ENCODE measurements at regions not wholly inside any gene's neighbourhood (a gene's known extent, or its start where the extent isn't known, plus 50 kb on each side); places are given as distances from the start of the nearest gene placed in this dataset.
A peak's percentile ranks its signal among the peaks of the same experiment; 100 is the strongest.

- peak; percentile 59 for DNase-seq (ENCODE audit: low read depth, low spot score)
Observed at GRCh38 chr10:81019029-81019890, 481.6 kb downstream of the SH2D4B start.

- DNase-seq (ENCODE audit: low read depth, low spot score), result no peak
Observed at GRCh38 chr10:81021428-81022129, 483.9 kb downstream of the SH2D4B start.

- DNase-seq (ENCODE audit: low read depth, low spot score), result peak; percentile 1
Observed at GRCh38 chr10:81026591-81026990, 488.9 kb downstream of the SH2D4B start.

GRCh38 chr10:81027223-81027622, 489.5 kb downstream of the SH2D4B start:
- no peak for DNase-seq (ENCODE audit: low read depth, low spot score)

GRCh38 chr10:81027706-81028105, 490.0 kb downstream of the SH2D4B start:
- no peak for DNase-seq (ENCODE audit: low read depth, low spot score)

GRCh38 chr10:81031774-81032173, 494.1 kb downstream of the SH2D4B start:
- no peak for DNase-seq (ENCODE audit: low read depth, low spot score)

- peak; percentile 1 for DNase-seq (ENCODE audit: low read depth, low spot score)
Observed at GRCh38 chr10:81034383-81034782, 496.7 kb downstream of the SH2D4B start.

- DNase-seq (ENCODE audit: low read depth, low spot score), result no peak
Observed at GRCh38 chr10:81036257-81036656, 498.6 kb downstream of the SH2D4B start.

- no peak for DNase-seq (ENCODE audit: low read depth, low spot score)
Observed at GRCh38 chr10:81040031-81040430, 502.3 kb downstream of the SH2D4B start.

- no peak for DNase-seq (ENCODE audit: low read depth, low spot score)
Observed at GRCh38 chr10:81040940-81041339, 503.2 kb downstream of the SH2D4B start.

- DNase-seq (ENCODE audit: low read depth, low spot score), result no peak
Observed at GRCh38 chr10:81042647-81043046, 504.9 kb downstream of the SH2D4B start.

GRCh38 chr10:81065474-81065873, 527.8 kb downstream of the SH2D4B start:
- DNase-seq (ENCODE audit: low read depth, low spot score), result no peak

- DNase-seq (ENCODE audit: low read depth, low spot score), result no peak
Observed at GRCh38 chr10:81068460-81068859, 530.8 kb downstream of the SH2D4B start.

- DNase-seq (ENCODE audit: low read depth, low spot score), result no peak
Observed at GRCh38 chr10:81071087-81071796, 533.5 kb downstream of the SH2D4B start.

- DNase-seq (ENCODE audit: low read depth, low spot score), result no peak
Observed at GRCh38 chr10:81073155-81073554, 535.5 kb downstream of the SH2D4B start.

GRCh38 chr10:81081887-81082620, 544.4 kb downstream of the SH2D4B start:
- no peak for DNase-seq (ENCODE audit: low read depth, low spot score)

GRCh38 chr10:81082621-81083376, 545.1 kb downstream of the SH2D4B start:
- DNase-seq (ENCODE audit: low read depth, low spot score), result no peak

GRCh38 chr10:81093056-81093455, 555.4 kb downstream of the SH2D4B start:
- no peak for DNase-seq (ENCODE audit: low read depth, low spot score)

GRCh38 chr10:81095238-81095637, 557.5 kb downstream of the SH2D4B start:
- DNase-seq (ENCODE audit: low read depth, low spot score), result no peak

GRCh38 chr10:81096558-81096957, 558.9 kb downstream of the SH2D4B start:
- no peak for DNase-seq (ENCODE audit: low read depth, low spot score)

- DNase-seq (ENCODE audit: low read depth, low spot score), result no peak
Observed at GRCh38 chr10:81101062-81101461, 563.4 kb downstream of the SH2D4B start.

All from astrocyte of the hippocampus (primary cell).